Endothelial cell of umbilical vein (primary cell): ENCODE measurements at regions not wholly inside any gene's neighbourhood (a gene's known extent, or its start where the extent isn't known, plus 50 kb on each side); places are given as distances from the start of the nearest gene placed in this dataset.
A peak's percentile ranks its signal among the peaks of the same experiment; 100 is the strongest.

Experiments
- BruUV-seq: library from RNA; stranded (reverse); fragments of 400-500 nt; replicated peaks from 2 replicates; lab custom pipeline; 2021; lab: Mats Ljungman, UMichigan
- CTCF ChIA-PET: fragments of 300-600, 350-600 bp; sonication (Branson Sonifier 250); formaldehyde crosslinking; loops from one replicate; lab custom pipeline; 2021; ENCODE audit warnings: antibody characterized with exemption, inconsistent platforms; lab: Charles Lee
- POLR2A ChIA-PET: fragments of 300-600, 350-600 bp; sonication (Branson Sonifier 250); formaldehyde crosslinking; loops from one replicate; lab custom pipeline; 2021; ENCODE audit warnings: antibody characterized with exemption, inconsistent platforms; lab: Charles Lee
- DNase-seq: peaks from one replicate; pipeline ENCODE4 v3.0.0-alpha.2; 2011; ENCODE audit warnings: low read depth, low spot score
- FAIRE-seq: peaks from 2 replicates; lab custom pipeline; 2011; peaks lifted over from hg19 to GRCh38; lab: Jason Lieb, UNC
- H2AFZ ChIP-seq: 2 replicates; pipeline ENCODE4 v1.6.0; 2012; ENCODE audit warnings: low read depth, low read length, control low read depth, inconsistent platforms
- H3K27ac ChIP-seq: 2 replicates; pipeline ENCODE4 v1.5.1; 2011; ENCODE audit warnings: low read depth, mild to moderate bottlenecking, control low read depth, low read length, moderate library complexity; ENCODE audit not compliant: insufficient read depth
- H3K27me3 ChIP-seq, 2 experiments: 2 replicates each; pipeline versions ENCODE4 v1.6.0 to v1.6.1; 2011; ENCODE audit warnings: low read length in 2 of 2, mixed read lengths in 1 of 2; ENCODE audit not compliant: control insufficient read depth in 2 of 2, insufficient read depth in 2 of 2
- H3K36me3 ChIP-seq, 2 experiments: 2 replicates in 1 of 2; 3 replicates in 1 of 2; pipeline ENCODE4 v1.5.1; 2011; ENCODE audit warnings: low read length in 2 of 2, mild to moderate bottlenecking in 1 of 2, moderate library complexity in 1 of 2; ENCODE audit not compliant: control insufficient read depth in 2 of 2, insufficient read depth in 2 of 2; ENCODE audit errors: extremely low read depth in 1 of 2
- H3K4me1 ChIP-seq: 3 replicates; pipeline ENCODE4 v1.5.1; 2011; ENCODE audit warnings: mild to moderate bottlenecking, low read length; ENCODE audit not compliant: control insufficient read depth, insufficient read depth; ENCODE audit errors: extremely low read depth
- H3K4me2 ChIP-seq: 2 replicates; pipeline ENCODE4 v1.6.1; 2011; ENCODE audit warnings: low read length, control low read depth, mixed read lengths; ENCODE audit not compliant: insufficient read depth
- H3K4me3 ChIP-seq, 3 experiments: fragments of 200-600 bp in 1 of 3; sonication (generic), shearing (Covaris generic) in 1 of 3; replicated peaks in 1 of 3; 2 replicates each; pipeline ENCODE4 v1.5.1; 2011 to 2016; ENCODE audit warnings: control low read depth in 3 of 3, low read length in 3 of 3, mild to moderate bottlenecking in 2 of 3, inconsistent platforms in 1 of 3, low read depth in 1 of 3, moderate library complexity in 1 of 3; ENCODE audit not compliant: insufficient read depth in 1 of 3
- H3K79me2 ChIP-seq: 2 replicates; pipeline ENCODE4 v1.6.0; 2012; ENCODE audit warnings: low read length, inconsistent platforms; ENCODE audit not compliant: control insufficient read depth, insufficient read depth
- H3K9ac ChIP-seq: replicated peaks from 2 replicates; pipeline ENCODE3; 2011; ENCODE audit warnings: low read length, control low read depth; ENCODE audit not compliant: insufficient read depth; ENCODE audit errors: extremely low read depth
- H3K9me1 ChIP-seq: replicated peaks from 3 replicates; pipeline ENCODE4 v1.6.0; 2011; ENCODE audit warnings: mild to moderate bottlenecking, low read length; ENCODE audit not compliant: control insufficient read depth, insufficient read depth; ENCODE audit errors: extremely low read depth
- H3K9me3 ChIP-seq: replicated peaks from 2 replicates; pipeline ENCODE4 v1.5.1; 2012; ENCODE audit warnings: low read length, inconsistent platforms; ENCODE audit not compliant: control insufficient read depth, insufficient read depth
- H4K20me1 ChIP-seq: replicated peaks from 2 replicates; pipeline ENCODE3; 2011; ENCODE audit warnings: mild to moderate bottlenecking, low read length; ENCODE audit not compliant: control insufficient read depth, insufficient read depth; ENCODE audit errors: extremely low read depth
- CTCF ChIP-seq, 2 donors: IDR thresholded peaks; 1 replicate in 1 of 2; 2 replicates in 1 of 2; pipeline ENCODE4 v1.5.1; 2011; ENCODE audit warnings: low read length in 2 of 2, mild to moderate bottlenecking in 2 of 2, moderate library complexity in 2 of 2, control low read depth in 1 of 2, inconsistent platforms in 1 of 2, low read depth in 1 of 2; ENCODE audit not compliant: insufficient read depth in 1 of 2; ENCODE audit errors: extremely low read depth in 1 of 2
- EZH2 ChIP-seq: IDR thresholded peaks from 2 replicates; pipeline ENCODE4 v1.6.1; 2012; ENCODE audit warnings: borderline replicate concordance, low read depth, mild to moderate bottlenecking, moderate library complexity, low read length, inconsistent platforms; ENCODE audit not compliant: severe bottlenecking
- FOS ChIP-seq: IDR thresholded peaks from 2 replicates; pipeline ENCODE4 v1.6.1; 2011; ENCODE audit warnings: mild to moderate bottlenecking, low read length, moderate library complexity, borderline replicate concordance; ENCODE audit not compliant: insufficient read depth
- GATA2 ChIP-seq: IDR thresholded peaks from 2 replicates; pipeline ENCODE4 v1.7.0; 2011; ENCODE audit warnings: low read depth, mild to moderate bottlenecking, moderate library complexity, mixed read lengths, low read length; ENCODE audit not compliant: insufficient read length, insufficient read depth
- JUN ChIP-seq: IDR thresholded peaks from 2 replicates; pipeline ENCODE4 v1.6.1; 2011; ENCODE audit warnings: borderline replicate concordance, low read depth; ENCODE audit not compliant: insufficient read length, insufficient read depth
- MAX ChIP-seq: IDR thresholded peaks from 2 replicates; pipeline ENCODE4 v1.6.1; 2011; ENCODE audit not compliant: insufficient read depth, insufficient read length
- MYC ChIP-seq: IDR thresholded peaks from one replicate; pipeline ENCODE4 v1.6.1; 2011; ENCODE audit warnings: mild to moderate bottlenecking, low read depth, low read length
- POLR2A ChIP-seq: IDR thresholded peaks from 2 replicates; pipeline ENCODE4 v1.6.1; 2012; ENCODE audit warnings: low read depth, mild to moderate bottlenecking, control low read depth, low read length
- POLR2AphosphoS5 ChIP-seq: IDR thresholded peaks from 2 replicates; pipeline ENCODE4 v1.6.1; 2012; ENCODE audit warnings: low read depth, mild to moderate bottlenecking, control low read depth, low read length, moderate library complexity; ENCODE audit not compliant: insufficient read depth
- dilution Hi-C: fragments of 300-500 bp; cut with MboI; formaldehyde crosslinking; loops from one replicate; pipeline ENCODE4 v1.15.0; 2019; ENCODE audit warnings: low sequenced_read_pairs; ENCODE audit not compliant: extremely low pct_ligation_motif_present
- intact Hi-C: fragments of 100-400 bp; cut with micrococcal nuclease; formaldehyde crosslinking; loops from one replicate; pipeline ENCODE4 v1.10.0; 2022

- intact Hi-C loops, result loop anchor here (1.0 to 2.0 kb wide), 9 partner anchors 26 to 166 kb away; no protein-coding TSS in a partner anchor
- Histone ChIP-seq H3K36me3 (no peaks in the 10 kb centered on the region), H3K4me2 (peak overlapping the region; percentile 54), H3K9me3 (no peaks in the 10 kb centered on the region), H3K4me1 (peaks cover 20% of the 10 kb centered on the region), H3K9ac (peak overlapping the region; percentile 19), H2AFZ (peak overlapping the region; percentile 89), H3K79me2 (no peaks in the 10 kb centered on the region), H3K27ac (peak overlapping the region; percentile 59), H4K20me1 (no peaks in the 10 kb centered on the region), H3K9me1 (no peaks in the 10 kb centered on the region), H3K27me3 (no peaks in the 10 kb centered on the region), H3K4me3 (no peak overlapping the region)
- peak; percentile 80 for DNase-seq
- FAIRE-seq, result peak; percentile 79
- POLR2A ChIA-PET, result no interaction called here
- TF ChIP-seq MYC, result no peak
- peak; percentile 65 to 75 for TF ChIP-seq CTCF (IDR thresholded peaks at IDR 0.05; ENCODE audit: extremely low read depth in 1 of 2, insufficient read depth in 1 of 2, low read depth in 1 of 2, low read length in 2 of 2)
- peak; percentile 62 for TF ChIP-seq JUN
- no peak for TF ChIP-seq POLR2AphosphoS5
- no peak for TF ChIP-seq MAX
- TF ChIP-seq EZH2, result no peak
- no peak for TF ChIP-seq GATA2
- no peak for TF ChIP-seq FOS
- no peak for TF ChIP-seq POLR2A
- no TSS peak for BruUV-seq
- CTCF ChIA-PET, result interaction anchor here (0.6 to 3.8 kb wide), 58 partner anchors 9 to 984 kb away, joined by 3 to 201 read pairs (median 5); no protein-coding TSS in a partner anchor
- dilution Hi-C loops, result no loop called here
Measured at GRCh38 chr9:73023025-73023541, 70.2 kb upstream of the ALDH1A1 start.
